Renal cortex interstitium (tissue), 11 donors: ENCODE measurements at regions not wholly inside any gene's neighbourhood (a gene's known extent, or its start where the extent isn't known, plus 50 kb on each side); places are given as distances from the start of the nearest gene placed in this dataset.

Source experiments
- DNase-seq, 11 donors: peaks; one replicate each; pipeline ENCODE4 v3.0.0-alpha.2; 2013; ENCODE audit warnings: low read depth in 9 of 11, low spot score in 4 of 11; ENCODE audit errors: extremely low read depth in 1 of 11

DNA sequence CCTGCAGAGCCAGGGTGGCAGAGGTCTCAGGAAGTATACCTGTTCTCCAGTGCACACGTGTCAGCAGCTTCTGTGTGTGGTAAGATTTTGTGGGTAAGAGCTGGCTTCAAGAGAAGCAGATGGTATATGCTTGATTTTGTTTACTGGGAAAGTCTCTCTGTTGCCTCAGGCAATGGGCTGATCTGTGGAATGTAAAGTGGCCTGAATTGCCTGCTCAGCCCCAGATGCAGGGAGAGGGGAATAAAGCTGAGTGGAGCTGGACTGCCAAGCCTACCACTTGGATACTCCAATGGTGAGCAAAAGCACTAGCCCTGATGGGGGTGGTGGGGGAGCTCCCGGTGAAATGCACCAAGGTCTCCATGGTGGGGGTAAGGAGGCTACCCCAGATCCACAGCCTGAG is 156.1 kb downstream of the WDR11 start:
- no peak for DNase-seq

DNA sequence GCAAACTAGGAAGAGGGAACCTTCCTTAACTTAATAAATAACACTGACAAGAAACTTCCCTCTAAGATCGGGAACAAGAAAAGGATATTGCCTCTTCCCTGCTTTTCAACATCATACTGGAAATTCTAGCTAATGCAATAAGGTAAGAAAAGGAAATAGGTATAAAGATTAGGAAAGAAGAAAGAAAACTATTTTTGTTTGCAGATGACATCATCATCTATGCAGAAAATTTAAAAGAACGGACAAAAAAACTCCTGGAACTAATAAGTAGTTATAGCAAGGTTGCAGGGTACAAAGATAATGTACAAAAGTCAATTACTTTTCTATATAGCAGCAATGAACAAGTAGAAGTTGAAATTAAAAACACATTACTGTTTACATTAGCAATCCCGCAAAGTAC is 164.8 kb downstream of the WDR11 start:
- no peak for DNase-seq

DNA sequence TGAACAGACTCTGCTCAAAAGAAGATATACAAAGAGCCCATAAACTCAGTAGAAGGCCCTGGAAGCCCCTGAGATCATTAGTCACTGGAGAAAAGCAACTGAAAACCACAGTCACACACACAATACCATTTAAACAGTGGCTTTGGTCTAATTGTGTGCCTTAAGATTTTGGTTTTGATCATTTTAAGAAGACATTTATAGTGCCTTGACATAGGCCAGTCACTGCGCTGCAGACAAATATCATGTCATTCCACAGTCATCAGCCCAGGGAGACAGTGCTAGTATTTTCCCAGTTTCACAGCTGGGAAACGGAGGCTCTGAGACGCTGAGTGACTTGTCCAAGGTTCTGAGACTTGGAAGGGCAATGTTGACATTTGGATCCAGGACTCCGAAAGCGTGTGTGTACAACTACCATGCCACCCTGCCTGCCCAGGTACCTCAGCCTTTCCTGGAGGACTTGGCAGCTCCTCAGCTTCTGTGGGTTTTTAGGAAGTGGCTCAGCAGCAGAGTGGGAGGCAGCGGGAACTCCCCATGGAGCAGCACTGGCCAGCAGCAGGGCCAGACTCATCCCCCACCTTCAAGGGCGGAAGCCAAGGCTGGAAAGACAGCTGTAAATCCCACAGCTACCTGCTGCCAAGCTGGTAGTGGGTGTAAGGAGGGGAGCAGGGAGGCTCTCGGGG is 173.9 kb downstream of the WDR11 start:
- DNase-seq, result no peak

DNA sequence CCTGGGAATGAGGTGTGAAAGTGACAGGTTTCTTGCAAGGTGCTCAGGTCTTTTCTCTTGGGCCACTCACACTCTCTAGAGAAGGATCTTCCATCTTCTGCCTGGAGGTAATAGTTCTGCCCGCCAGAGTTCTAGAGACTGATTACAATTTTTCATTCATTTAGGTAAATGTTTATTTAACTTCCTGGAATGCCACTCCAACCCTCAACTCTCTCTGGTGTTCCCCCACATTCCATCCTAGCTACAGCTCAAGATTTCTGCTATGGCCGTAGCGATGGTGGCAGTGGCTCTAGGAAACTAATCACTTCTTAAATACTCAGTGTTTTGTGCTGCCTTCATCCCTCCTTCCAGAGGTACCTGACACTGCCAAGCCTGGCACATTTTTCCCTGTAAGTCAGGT is 174.6 kb downstream of the WDR11 start:
- no peak for DNase-seq

DNA sequence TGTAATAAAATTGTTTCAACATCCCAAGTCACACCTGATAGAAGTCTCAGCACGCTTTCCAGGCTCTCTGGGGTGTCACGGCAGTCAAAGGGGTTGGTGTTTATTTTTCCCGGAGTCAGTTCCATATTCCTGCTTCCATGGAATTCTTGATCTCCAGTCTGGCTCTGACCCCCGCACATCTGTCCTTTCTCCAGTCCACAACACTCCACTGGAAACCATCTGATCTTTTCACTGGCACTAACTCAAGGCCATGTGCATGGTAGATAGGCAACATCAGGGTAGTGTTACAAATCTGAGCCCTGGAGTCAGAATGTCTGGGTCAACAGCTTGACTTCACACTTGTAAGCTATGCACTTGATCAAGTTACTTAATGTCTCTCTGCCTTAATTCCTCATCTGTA is 176.2 kb downstream of the WDR11 start:
- DNase-seq, result peak in 1 of 11 donors; percentile 48

DNA sequence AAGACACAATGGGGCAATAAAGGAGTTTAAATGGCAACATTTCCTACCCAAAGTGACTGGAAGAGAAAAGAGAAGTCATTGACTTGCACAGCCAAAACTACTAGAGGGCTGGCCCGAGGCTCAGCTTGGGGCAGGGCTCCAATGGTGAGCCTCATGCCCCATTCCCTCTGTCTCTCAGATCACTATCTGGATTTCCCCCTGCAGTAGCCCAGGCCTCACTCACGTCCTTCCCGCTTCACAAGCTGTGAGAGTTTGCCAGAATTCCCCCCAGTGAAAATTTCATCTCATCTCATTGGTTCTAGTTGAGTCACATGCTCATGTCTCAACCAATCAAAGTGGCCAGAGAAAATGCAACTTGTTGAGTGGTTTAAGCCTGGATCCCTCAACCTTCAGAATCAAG is 181.3 kb downstream of the WDR11 start:
- no peak for DNase-seq

DNA sequence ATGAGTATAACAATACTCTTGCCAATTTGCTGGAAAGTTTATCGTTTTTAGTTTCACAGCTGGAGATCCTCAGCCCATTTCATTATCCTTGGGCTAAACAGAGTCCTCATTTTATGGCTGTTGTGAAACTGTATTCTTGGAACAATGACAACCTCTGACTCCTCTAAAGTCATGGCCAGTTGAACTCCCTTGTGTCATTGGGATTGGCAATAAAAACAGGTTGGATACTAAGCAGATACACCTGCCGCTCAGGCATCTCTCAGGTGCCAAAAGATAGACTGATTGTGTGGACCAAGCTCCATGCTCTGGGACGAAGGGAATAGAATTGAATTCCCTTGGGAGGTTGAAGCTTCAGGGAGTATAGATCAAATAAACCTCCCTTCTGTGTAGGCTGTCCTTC is 182.2 kb downstream of the WDR11 start:
- no peak for DNase-seq

DNA sequence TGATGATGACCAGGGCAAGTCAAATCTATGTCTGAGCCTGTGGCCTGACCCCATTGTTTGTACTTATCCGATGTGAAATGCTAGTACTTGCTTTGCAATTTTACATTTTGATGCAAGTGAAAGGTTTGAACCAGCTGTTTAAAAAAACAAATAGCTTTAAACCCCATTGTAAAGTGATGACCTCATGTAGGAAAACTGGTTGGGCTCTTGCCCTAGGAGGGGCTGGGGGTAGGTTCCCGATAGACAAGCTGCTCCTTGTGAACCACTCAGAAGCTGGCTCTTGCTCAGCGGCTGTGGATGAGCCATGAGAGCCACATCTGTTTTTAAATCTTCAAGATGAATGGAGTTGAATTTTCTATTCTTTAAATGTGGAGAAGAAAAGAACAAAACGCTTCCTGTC is 185.3 kb downstream of the WDR11 start:
- no peak for DNase-seq

DNA sequence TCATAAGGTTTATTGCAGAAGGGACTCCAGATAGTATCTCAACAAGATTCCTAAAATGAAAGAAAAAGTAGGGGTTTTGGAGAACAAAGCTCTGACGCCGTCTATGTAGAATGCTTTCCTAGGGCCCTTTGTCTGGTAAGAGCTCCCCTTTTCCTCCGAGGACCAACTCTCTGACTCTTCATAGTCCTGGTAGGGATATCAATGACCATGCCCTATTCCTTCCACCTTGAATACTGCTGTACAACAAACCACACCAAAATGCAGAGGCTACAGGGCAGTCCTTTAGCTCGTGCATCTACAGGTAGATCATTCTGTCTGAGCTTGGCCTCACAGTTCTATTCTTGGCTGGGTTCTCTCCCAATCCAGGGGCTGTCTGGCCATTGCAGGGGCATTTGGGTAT is 190.3 kb downstream of the WDR11 start:
- no peak for DNase-seq

DNA sequence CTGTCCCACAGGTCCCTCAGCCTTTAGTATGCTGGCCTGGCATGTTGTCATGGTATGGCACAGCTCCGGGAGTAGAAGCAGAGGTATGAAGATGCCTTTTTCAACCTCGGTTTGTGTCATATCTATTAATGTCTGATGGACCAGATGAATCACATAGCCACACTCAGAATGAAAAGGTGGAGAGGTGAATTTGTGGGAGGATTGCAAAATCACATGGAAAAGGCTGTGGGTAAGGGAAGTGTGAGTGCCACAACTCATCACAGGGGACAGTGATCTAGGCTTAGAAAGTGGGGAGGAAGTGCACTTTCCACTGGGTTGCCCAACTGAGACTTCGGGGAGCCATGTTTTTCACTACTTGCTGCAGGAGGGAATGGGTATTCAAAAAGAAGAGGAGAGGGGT is 190.7 kb downstream of the WDR11 start:
- DNase-seq, result no peak

DNA sequence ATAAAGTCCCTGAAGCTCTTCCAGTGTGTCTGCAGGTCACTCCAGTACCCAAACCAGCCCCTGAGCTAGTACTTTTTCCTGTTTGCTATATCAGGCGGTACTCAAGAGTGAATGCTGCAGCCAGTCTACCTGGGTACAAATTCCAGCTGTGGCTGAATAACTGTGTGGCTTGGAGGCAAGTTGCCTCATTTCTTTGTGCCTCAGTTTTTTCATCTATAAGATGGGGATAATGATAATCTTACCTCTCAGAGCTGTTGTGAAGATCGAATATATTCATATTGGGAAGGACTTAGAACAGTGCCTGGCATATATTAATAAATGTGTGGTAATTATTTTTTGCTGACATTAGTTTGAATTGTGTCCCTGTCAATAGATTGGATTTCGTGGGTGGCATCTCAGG is 191.2 kb downstream of the WDR11 start:
- DNase-seq, result no peak

DNA sequence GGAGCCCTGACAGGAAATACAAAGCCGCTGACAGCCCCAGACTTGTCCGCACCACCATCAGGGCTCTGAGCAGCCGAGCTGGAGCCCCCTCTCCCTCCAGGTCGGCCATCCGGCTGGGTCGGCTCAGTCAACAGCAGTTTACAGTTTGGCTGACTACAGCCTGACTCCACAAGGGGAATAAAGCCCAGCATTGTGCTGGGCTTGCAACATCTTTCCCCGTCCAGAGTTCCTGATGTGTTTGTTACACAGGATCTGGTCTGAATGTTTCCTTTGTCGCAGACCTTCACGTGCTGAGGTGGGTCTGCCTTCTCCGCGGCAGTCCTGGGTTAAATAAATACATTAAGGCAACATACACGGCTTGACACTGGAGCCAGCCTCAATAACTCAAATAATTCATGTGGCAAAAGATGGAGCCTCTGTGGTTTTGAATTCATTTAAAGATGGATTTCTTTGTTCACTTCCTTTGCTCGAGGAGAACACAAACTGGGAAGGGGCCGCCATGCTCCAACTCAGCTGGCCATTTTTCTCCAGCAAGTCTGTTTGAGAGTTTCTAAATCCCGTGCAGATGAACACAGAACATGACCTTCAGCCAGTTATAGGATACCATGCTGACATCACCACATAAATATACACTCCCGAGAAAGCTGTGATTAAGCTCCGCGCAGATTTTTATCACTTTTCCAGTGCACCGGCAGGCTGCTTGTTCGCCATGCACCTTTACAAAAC is 192.1 kb downstream of the WDR11 start:
- DNase-seq, result no peak

DNA sequence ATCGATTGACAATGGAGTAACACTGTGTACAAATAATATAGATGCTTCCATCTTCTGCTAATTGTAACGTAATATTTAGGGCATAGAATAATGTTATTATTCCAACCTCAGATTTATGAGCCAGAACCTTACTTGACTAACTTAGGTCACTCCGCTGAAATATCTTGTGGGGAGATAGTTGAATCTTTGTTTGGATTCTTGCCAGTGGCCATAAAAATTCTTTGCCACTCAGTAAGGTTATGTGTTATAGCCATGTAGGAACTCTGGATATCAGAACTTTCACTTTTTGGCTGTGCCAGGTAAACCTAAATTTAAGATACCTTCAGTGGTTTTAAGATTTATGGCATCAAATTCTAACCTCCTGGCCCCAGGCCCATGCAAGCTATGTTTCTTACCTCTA is 197.6 kb downstream of the WDR11 start:
- no peak for DNase-seq

DNA sequence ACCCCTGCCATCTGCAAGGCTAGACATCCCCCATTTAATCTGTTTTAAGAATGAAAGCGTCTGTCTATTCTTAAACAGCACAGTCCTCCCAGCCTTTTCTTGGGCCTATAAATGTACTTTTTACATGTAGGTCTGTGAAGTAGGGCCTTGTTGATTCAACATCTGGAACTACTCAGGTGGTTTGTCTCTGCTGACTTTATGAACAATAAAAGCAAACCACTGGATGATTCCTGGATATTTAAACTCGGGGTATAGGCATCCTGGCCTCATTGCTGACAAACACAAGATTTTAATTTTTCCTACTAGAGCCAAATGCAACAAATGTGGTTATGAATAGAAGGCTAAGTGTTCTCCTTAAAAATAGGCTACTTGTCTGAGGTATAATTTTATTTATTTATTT is 198.3 kb downstream of the WDR11 start:
- no peak for DNase-seq

DNA sequence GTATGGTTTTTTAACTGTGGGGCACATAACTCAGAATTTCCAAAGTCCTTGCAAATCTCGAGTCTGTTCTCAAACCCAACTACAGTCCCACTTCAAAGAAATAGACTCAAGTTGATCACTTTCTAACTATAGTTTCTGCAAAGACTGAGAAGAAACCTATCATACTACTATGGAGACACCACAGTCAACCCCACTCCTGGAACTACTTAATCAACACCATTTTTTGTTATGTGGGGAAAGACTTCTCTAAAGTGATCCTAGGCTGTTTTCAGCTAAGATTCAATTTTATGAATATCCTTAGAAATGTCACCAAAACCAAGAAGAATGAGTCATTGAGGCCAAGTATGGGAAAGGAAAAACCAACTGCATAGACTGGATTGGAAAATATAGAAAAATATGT is 198.8 kb downstream of the WDR11 start:
- no peak for DNase-seq

DNA sequence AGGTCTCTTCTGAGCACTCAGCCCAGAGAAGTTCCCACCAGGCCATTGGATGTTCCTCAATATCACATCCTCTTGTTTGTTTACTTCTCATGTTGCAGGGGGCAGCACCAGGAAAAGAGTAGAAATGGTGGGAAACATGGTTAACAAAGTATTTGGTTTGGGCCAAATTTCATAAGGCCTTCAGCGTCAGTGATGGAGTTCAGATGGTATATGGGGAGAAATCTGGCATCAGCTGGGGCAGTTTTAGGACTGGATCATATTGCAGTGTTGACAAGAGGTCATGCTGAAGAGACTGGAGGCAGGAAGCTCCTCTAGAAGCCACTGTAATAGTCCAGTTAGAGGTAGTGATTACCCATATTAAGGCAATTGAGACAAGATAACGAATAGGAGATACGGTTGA is 200.0 kb downstream of the WDR11 start:
- no peak for DNase-seq

DNA sequence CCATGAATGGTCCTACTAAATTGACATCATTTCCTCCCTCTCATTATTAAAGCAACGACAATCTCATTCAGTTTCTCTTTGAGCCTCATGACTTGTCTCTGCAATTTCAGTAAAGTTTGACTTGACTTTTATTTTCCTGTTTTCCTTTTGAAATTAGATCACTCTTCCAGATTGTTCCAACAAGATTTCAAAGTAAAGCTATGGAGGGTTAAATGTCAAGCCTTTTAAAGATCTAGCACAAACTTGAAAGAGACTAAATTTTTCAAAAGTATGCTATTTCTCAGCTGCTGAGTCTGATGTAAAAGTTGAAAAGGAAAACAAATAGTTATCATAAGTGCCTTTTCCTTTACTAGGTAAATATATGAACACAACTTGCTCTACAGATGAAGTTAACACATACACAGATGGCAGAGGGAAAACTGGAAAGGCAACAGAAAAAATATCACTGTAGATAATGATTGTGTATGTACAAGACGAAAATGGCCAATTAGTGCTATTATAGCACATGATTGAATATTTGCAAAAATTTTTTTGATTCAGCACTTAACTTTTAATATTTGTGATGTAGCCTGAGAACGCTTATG is 200.6 kb downstream of the WDR11 start:
- DNase-seq, result no peak

DNA sequence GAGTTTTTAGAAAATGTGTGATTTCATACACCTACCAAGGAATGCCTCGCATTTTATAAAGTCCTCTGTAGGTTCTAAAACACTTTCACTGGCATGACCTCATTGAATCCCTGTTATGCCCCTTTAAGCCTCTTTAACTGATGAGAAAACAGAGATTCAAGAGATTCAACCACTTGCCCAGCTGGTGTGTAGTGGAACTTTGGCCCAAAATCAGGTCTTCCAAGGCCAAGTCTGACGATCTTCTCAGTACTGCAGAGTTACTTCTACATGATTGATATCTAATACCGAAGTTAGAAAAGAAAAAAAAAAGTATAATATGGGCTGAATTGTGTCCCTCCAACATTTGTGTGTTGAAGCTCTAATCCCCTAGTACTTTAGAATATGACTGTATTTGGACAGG is 202.0 kb downstream of the WDR11 start:
- no peak for DNase-seq

DNA sequence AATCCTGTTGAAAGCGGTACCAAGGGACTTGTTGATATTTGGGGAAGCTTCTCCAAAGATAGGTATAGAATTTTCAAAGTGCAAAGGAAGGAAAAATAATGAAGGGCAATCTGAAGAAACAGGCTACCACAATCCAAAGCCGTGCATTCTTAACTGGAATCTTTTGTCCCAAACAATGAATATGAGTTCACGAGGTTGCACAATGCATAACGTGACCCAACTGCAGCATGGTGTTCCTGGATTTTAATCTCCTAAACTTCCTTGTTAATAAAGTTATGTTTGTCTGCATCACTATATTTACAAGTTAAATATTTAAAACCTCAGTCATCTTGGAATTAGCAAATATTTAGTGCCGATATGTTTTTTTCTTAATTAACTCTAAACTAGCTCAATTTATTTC is 203.7 kb downstream of the WDR11 start:
- DNase-seq, result no peak

DNA sequence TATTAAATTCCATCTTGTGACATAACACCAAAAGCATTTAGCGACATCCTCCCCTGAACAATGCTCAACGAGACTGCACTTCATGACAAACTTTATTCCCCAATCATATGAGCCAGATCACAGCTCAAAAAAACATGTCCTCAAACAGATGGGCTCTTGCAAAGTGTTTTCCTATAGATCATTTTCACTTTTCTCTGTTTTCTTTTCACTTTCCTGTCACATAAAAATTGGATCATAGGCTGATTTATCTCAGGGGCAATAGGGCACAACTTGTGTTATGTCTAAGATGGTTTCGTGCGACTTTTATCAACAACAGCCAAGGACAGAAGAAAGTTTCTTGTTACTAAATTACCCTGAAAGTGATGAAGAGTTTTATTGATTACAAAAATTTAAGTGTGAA is 206.1 kb downstream of the WDR11 start:
- no peak for DNase-seq

DNA sequence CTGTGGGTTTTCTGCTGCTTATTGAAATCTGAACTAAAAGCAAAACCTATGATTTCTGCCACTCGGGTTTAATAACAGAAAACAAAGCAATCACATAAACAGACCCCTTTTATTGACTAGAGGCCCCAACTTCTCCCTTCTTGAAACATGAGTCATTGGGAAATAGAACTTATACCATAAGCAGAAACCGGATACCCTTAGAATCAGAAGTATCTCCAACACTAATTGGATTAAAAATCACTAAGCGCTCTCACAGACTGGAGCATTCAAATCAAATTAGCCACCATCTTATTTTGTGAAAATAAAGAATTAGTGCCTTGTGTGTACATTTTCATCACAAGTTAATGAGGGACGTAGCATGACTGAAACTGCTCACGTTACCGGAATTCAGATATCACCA is 206.9 kb downstream of the WDR11 start:
- no peak for DNase-seq
